Gastroesophageal sphincter (tissue), 4 donors: ENCODE measurements at regions not wholly inside any gene's neighbourhood (a gene's known extent, or its start where the extent isn't known, plus 50 kb on each side); places are given as distances from the start of the nearest gene placed in this dataset.
"Not testable (repeated sequence)": the region's sequence is repeated elsewhere in the genome, so short reads cannot be mapped to it uniquely, and the experiment has no call there.

Experiments used
- ATAC-seq: fragments of 150-250 bp; one replicate; pipeline ENCODE4 v1.9.1; 2016; ENCODE audit warnings: mild to moderate bottlenecking, moderate library complexity
- H3K27ac ChIP-seq, 4 donors: fragments of 200-600 bp; sonication (generic) in 3 of 4; 1 replicate in 3 of 4; 2 replicates in 1 of 4; pipeline ENCODE4 v1.5.1; 2016 to 2019
- H3K27me3 ChIP-seq: fragments of 200-600 bp; sonication (generic); one replicate; pipeline ENCODE4 v1.5.1; 2019
- H3K36me3 ChIP-seq, 2 donors: fragments of 200-600 bp; sonication (generic); one replicate each; pipeline ENCODE4 v1.5.1; 2019; ENCODE audit warnings: control low read depth in 1 of 2
- H3K4me1 ChIP-seq, 3 donors: fragments of 200-600 bp; sonication (generic); 1 replicate in 2 of 3; 2 replicates in 1 of 3; pipeline ENCODE4 v1.5.1; 2016 to 2019; ENCODE audit warnings: control low read depth in 2 of 3
- H3K4me3 ChIP-seq, 2 donors: fragments of 200-600 bp; sonication (generic); one replicate each; pipeline ENCODE4 v1.5.1; 2019; ENCODE audit warnings: mild to moderate bottlenecking in 1 of 2, moderate library complexity in 1 of 2
- H3K9me3 ChIP-seq, 3 donors: fragments of 200-600 bp; sonication (generic); one replicate each; pipeline ENCODE4 v1.5.1; 2017 to 2019; ENCODE audit warnings: control low read depth in 2 of 3
- EP300 ChIP-seq: sonication (generic); formaldehyde crosslinking; IDR thresholded peaks from one replicate; pipeline ENCODE4 v1.6.1; 2017; ENCODE audit warnings: antibody characterized with exemption, mild to moderate bottlenecking
- POLR2A ChIP-seq, 2 donors: fragments of 450-650 bp; IDR thresholded peaks; one replicate each; pipeline ENCODE4 v1.6.1; 2017; ENCODE audit warnings: antibody characterized with exemption in 2 of 2, mild to moderate bottlenecking in 2 of 2, moderate library complexity in 1 of 2
- POLR2AphosphoS5 ChIP-seq: sonication (generic); formaldehyde crosslinking; IDR thresholded peaks from one replicate; pipeline ENCODE4 v1.6.1; 2017; ENCODE audit warnings: antibody characterized with exemption
- WGBS, 2 donors: methylation state at CpG; one replicate each; pipeline ENCODE4 v1.1.5; 2018; ENCODE audit warnings: low coverage in 1 of 2; 5-methylcytosine and 5-hydroxymethylcytosine counted together
- TF ChIP-seq, protein P1 (sequence below), 4 experiments: fragments of 200-600 bp in 2 of 4; fragments of 450-650 bp in 2 of 4; sonication (generic) in 1 of 4; IDR thresholded peaks; one replicate each; pipeline ENCODE4 v1.5.1; 2017 to 2019; ENCODE audit warnings: antibody characterized with exemption in 4 of 4, mild to moderate bottlenecking in 2 of 4, moderate library complexity in 2 of 4

- no peak overlapping the region for H3K27ac ChIP-seq
- H3K27me3 ChIP-seq = no peaks in the 10 kb centered on the region
- H3K36me3 ChIP-seq = no peaks in the 10 kb centered on the region
- 84% methylated on average over 6 of the region's 6 CpGs for WGBS, 2 donors
- no peaks in the 10 kb centered on the region for H3K4me1 ChIP-seq
- H3K4me3 ChIP-seq = no peak overlapping the region
- TF ChIP-seq, protein P1, sequence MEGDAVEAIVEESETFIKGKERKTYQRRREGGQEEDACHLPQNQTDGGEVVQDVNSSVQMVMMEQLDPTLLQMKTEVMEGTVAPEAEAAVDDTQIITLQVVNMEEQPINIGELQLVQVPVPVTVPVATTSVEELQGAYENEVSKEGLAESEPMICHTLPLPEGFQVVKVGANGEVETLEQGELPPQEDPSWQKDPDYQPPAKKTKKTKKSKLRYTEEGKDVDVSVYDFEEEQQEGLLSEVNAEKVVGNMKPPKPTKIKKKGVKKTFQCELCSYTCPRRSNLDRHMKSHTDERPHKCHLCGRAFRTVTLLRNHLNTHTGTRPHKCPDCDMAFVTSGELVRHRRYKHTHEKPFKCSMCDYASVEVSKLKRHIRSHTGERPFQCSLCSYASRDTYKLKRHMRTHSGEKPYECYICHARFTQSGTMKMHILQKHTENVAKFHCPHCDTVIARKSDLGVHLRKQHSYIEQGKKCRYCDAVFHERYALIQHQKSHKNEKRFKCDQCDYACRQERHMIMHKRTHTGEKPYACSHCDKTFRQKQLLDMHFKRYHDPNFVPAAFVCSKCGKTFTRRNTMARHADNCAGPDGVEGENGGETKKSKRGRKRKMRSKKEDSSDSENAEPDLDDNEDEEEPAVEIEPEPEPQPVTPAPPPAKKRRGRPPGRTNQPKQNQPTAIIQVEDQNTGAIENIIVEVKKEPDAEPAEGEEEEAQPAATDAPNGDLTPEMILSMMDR (IDR thresholded peaks at IDR 0.05) = peak in 1 of 4 experiments; percentile 23
- TF ChIP-seq POLR2AphosphoS5 = no peak
- H3K9me3 ChIP-seq = no peaks in the 10 kb centered on the region
- ATAC-seq = no peak
Observed at GRCh38 chr3:191136347-191136746, 62.7 kb upstream of the OSTN start.

DNA sequence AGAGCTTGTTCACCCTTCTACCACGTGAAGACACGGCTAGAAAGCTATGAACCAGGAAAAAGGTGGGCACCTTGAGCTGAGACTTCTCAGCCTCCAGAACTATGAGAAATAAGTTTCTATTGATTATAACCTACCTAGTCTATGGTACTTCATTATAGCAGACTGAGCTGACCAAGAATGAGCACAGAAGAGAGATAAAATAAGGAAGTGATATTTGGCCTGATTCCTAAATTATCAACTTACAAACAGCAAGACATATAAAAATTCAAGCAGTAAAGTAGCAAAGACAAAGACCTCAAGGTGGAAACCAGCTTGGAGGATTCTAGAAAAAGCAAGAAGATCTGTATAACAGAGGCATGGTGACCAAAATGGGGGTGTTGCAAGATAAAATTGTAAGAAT is 63.9 kb upstream of the OSTN start:
- H3K4me3 ChIP-seq = no peak overlapping the region
- H3K27ac ChIP-seq = no peak overlapping the region
- TF ChIP-seq, protein P1 (IDR thresholded peaks at IDR 0.05) = no peak
- TF ChIP-seq POLR2A (IDR thresholded peaks at IDR 0.05) (no peak), POLR2AphosphoS5 (no peak), EP300 (no peak)
- ATAC-seq = no peak
- no peaks in the 10 kb centered on the region for H3K36me3 ChIP-seq
- H3K4me1 ChIP-seq = no peaks in the 10 kb centered on the region
- H3K27me3 ChIP-seq = no peaks in the 10 kb centered on the region
- 100% methylated on average over 2 of the region's 2 CpGs for WGBS, 2 donors
- H3K9me3 ChIP-seq = no peaks in the 10 kb centered on the region

DNA sequence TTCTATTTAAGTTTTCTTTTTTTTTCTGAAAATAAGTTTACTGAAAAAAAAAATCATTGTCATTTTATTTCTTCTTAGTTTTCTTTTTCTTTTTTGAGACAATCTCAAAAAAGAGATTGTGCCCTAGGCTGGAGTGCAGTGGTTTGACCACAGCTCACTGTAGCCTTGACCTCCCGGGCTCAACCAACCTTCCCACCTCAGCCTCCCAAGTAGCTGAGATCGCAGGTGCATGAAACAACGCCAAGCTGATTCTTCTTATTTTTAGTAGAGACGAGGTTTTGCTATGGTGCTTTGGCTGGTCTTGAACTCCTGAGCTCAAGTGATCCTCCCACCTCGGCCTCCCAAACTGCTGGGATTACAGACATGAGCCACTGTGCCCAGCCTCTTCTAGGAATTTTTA is 65.7 kb upstream of the OSTN start:
- 88 to 93% methylated on average over 4 to 5 of the region's 5 CpGs for WGBS, 2 donors

DNA sequence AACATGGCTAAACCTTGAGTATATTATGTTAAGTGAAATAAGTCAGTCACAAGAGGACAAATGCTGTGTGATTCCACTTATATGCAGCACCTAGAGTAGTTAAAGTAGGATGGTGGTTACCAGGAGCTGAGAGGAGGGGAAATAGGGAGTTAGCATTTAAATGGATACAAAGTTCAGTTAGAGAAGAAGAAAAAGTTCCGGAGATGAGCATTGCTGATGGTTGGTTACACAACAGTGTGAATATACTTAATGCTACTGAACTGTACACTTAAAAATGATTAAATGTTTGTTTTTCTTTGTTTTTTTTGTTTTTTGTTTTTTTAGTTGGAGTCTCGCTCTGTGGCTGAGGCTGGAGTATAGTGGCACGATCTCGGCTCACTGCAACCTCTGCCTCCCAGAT is 67.7 kb upstream of the OSTN start:
- ATAC-seq = no peak
- 86 to 95% methylated on average over 4 of the region's 4 CpGs for WGBS, 2 donors
- Histone ChIP-seq H3K4me3 (no peak overlapping the region), H3K27me3 (no peaks in the 10 kb centered on the region), H3K36me3 (no peaks in the 10 kb centered on the region), H3K27ac (no peak overlapping the region), H3K9me3 (no peaks in the 10 kb centered on the region), H3K4me1 (no peaks in the 10 kb centered on the region)
- no peak for TF ChIP-seq POLR2AphosphoS5
- TF ChIP-seq, protein P1 (IDR thresholded peaks at IDR 0.05) = no peak
- no peak for TF ChIP-seq EP300
- TF ChIP-seq POLR2A (IDR thresholded peaks at IDR 0.05) = no peak

More for the DNA sequence above, 65.7 kb upstream of the OSTN start:
- H3K27me3 ChIP-seq = no peaks in the 10 kb centered on the region
- no peak for ATAC-seq
- no peaks in the 10 kb centered on the region for H3K9me3 ChIP-seq
- no peak overlapping the region for H3K27ac ChIP-seq
- H3K4me1 ChIP-seq = no peaks in the 10 kb centered on the region
- H3K36me3 ChIP-seq = no peaks in the 10 kb centered on the region
- no peak overlapping the region for H3K4me3 ChIP-seq
- TF ChIP-seq POLR2AphosphoS5 (no peak), EP300 (no peak), POLR2A (IDR thresholded peaks at IDR 0.05) (no peak)
- TF ChIP-seq, protein P1 (IDR thresholded peaks at IDR 0.05) = no peak

DNA sequence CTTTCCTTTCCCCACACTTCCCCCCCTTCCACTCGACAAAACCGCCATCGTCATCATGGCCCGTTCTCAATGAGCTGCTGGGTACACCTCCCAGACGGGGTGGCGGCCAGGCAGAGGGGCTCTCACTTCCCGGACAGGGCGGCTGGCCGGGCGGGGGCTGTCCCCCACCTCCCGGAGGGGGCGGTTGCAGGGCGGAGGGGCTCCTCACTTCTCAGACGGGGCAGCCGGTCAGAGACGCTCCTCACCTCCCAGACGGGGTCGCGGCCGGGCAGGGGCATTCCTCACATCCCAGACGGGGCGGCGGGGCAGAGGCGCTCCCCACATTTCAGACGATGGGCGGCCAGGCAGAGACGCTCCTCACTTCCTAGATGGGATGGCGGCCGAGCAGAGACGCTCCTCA is 74.2 kb upstream of the OSTN start:
- H3K9me3 ChIP-seq, H3K27me3 ChIP-seq, H3K36me3 ChIP-seq, H3K4me1 ChIP-seq, ATAC-seq, H3K4me3 ChIP-seq, H3K27ac ChIP-seq: not testable (repeated sequence)
- no CpG with 5 or more reads among the region's 30 CpGs for WGBS, 2 donors

- Histone ChIP-seq H3K4me3 (no peak overlapping the region), H3K36me3 (no peaks in the 10 kb centered on the region), H3K27ac (no peak overlapping the region), H3K4me1 (peaks cover 0 to 5% (median 0%) of the 10 kb centered on the region in 3 donors), H3K27me3 (no peaks in the 10 kb centered on the region), H3K9me3 (no peaks in the 10 kb centered on the region)
- TF ChIP-seq, protein P1 (IDR thresholded peaks at IDR 0.05) = no peak
- TF ChIP-seq POLR2A (IDR thresholded peaks at IDR 0.05) (no peak), POLR2AphosphoS5 (no peak)
- 29% methylated on average over 2 of the region's 2 CpGs; no CpG with 5 or more reads in 1 of the 2 donors for WGBS, 2 donors
- ATAC-seq = no peak
Observed at GRCh38 chr3:191123946-191124345, 75.1 kb upstream of the OSTN start.
